ENCODE measurements at regions not wholly inside any gene's neighbourhood (a gene's known extent, or its start where the extent isn't known, plus 50 kb on each side); places are given as distances from the start of the nearest gene placed in this dataset.
"Not testable (repeated sequence)": the region's sequence is repeated elsewhere in the genome, so short reads cannot be mapped to it uniquely, and the experiment has no call there.

DNA sequence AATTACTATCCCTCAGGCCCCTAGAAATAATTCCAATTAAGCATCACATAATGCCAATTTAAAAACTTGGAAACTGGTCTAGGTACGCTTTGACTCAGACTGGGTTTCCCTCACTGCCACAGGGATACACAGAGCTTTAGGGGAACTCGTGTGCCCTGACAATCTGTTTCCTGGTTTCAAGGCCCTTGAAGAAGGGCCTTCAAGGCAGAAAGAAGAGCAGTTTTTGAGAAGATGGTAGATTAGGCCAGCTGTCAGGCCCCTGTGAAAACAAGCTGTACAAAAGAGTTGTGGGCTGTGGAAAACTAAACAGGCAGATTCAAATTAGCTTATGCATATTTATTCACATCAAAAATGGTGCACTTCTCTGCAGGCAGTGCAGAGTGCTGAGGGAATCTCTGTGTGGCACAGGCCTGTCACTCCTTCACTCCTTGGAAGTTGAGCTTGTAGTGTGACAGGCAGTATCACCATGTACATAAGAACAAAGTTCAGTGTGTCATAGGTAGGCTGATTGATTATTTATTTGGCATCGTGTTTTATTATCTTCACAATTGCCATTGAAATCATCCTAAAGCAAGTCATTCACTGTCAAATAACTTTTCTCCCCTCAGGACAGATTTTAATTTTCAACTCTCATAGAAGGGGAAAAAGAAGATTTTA is 614.4 kb upstream of the GYPC start:
- Histone ChIP-seq H3K36me3 (no peaks in the 10 kb centered on the region), H3K4me1 (no peaks in the 10 kb centered on the region), H3K4me3 (no peak overlapping the region), H3K27ac (no peak overlapping the region), H3K9me3 (no peaks in the 10 kb centered on the region), H3K27me3 (no peaks in the 10 kb centered on the region)
- intact Hi-C loops (cut with DNase I) = no loop called here
- no peak for TF ChIP-seq POLR2A (IDR thresholded peaks at IDR 0.05)
- TF ChIP-seq, protein P1, sequence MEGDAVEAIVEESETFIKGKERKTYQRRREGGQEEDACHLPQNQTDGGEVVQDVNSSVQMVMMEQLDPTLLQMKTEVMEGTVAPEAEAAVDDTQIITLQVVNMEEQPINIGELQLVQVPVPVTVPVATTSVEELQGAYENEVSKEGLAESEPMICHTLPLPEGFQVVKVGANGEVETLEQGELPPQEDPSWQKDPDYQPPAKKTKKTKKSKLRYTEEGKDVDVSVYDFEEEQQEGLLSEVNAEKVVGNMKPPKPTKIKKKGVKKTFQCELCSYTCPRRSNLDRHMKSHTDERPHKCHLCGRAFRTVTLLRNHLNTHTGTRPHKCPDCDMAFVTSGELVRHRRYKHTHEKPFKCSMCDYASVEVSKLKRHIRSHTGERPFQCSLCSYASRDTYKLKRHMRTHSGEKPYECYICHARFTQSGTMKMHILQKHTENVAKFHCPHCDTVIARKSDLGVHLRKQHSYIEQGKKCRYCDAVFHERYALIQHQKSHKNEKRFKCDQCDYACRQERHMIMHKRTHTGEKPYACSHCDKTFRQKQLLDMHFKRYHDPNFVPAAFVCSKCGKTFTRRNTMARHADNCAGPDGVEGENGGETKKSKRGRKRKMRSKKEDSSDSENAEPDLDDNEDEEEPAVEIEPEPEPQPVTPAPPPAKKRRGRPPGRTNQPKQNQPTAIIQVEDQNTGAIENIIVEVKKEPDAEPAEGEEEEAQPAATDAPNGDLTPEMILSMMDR (IDR thresholded peaks at IDR 0.05) = no peak
- TF ChIP-seq POLR2AphosphoS5 (IDR thresholded peaks at IDR 0.05; ENCODE audit: insufficient read depth in 1 of 2, low read depth in 1 of 2) = no peak
- DNase-seq (ENCODE audit: extremely low spot score in 2 of 2) = no peak

DNA sequence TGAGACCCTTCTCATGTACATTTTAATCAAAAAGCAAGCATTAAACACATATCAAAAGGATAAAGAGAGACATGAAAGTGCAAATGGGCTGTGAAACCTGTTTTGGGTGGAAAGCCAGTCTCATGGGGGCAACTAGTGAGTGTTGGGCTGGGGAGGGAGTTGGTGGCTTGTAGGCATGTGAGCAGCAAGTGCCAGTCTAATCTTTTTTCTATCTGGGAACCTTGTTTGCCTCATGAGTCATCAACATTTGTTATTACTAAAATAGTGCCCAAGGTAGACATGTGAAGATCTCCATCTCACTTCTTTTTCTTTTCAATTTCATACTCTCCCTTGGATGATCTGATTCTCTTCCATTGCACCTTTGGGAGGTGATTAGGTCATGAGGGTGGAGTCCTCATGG is 613.9 kb upstream of the GYPC start:
- Histone ChIP-seq H3K4me3 (no peak overlapping the region), H3K27ac (no peak overlapping the region), H3K9me3 (no peaks in the 10 kb centered on the region), H3K4me1 (no peaks in the 10 kb centered on the region), H3K27me3 (no peaks in the 10 kb centered on the region), H3K36me3 (no peaks in the 10 kb centered on the region)
- intact Hi-C loops (cut with DNase I) = no loop called here
- TF ChIP-seq, protein P1 (IDR thresholded peaks at IDR 0.05) = no peak
- no peak for TF ChIP-seq POLR2A (IDR thresholded peaks at IDR 0.05)
- no peak for TF ChIP-seq POLR2AphosphoS5 (IDR thresholded peaks at IDR 0.05; ENCODE audit: insufficient read depth in 1 of 2, low read depth in 1 of 2)
- DNase-seq (ENCODE audit: extremely low spot score in 2 of 2) = no peak

DNA sequence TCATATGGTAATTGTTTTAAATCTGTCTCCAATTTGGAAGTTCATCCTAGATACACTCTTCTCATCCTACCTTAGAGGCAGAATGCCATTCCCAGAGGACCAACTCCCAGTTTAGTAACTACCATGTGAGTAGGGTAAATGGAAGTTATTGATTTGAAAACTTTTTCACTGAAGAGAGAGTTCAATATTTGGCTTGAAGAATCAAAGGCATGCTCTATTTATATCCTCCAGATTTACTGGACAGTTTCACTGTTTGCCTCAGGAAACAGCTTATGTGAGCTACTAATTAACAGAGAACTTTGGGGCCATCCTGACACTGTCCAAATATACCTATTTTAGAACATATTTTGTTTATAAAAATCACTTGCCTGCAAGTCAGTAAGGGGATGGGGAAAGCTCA is 607.2 kb upstream of the GYPC start:
- no peaks in the 10 kb centered on the region for H3K9me3 ChIP-seq
- no peak for DNase-seq (ENCODE audit: extremely low spot score in 2 of 2)
- intact Hi-C loops (cut with DNase I) = no loop called here
- H3K4me3 ChIP-seq = no peak overlapping the region
- no peaks in the 10 kb centered on the region for H3K36me3 ChIP-seq
- H3K4me1 ChIP-seq = no peaks in the 10 kb centered on the region
- TF ChIP-seq POLR2A (IDR thresholded peaks at IDR 0.05) = no peak
- TF ChIP-seq, protein P1 (IDR thresholded peaks at IDR 0.05) = no peak
- TF ChIP-seq POLR2AphosphoS5 (IDR thresholded peaks at IDR 0.05; ENCODE audit: insufficient read depth in 1 of 2, low read depth in 1 of 2) = no peak
- no peaks in the 10 kb centered on the region for H3K27me3 ChIP-seq
- no peak overlapping the region for H3K27ac ChIP-seq

DNA sequence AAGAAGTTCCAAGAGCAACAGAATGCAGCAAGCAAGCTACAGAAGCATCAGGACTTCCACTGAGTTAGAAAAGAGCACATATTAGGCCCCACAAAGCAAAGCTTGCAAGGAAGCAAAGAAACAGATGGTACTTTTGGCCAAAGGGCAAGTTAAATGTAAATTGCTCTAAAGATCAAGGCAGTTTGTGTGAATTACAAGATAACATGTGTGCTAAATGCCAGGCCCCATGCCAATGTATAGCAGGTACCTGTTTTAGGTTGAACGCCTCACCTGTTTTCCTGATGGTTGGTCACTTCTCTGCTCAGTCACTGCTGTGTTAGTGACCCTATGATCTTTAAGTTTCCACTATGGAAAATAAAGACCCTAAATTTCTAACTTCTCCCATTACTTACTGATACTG is 606.5 kb upstream of the GYPC start:
- no peak for DNase-seq (ENCODE audit: extremely low spot score in 2 of 2)
- Histone ChIP-seq H3K27ac (no peak overlapping the region), H3K4me3 (no peak overlapping the region), H3K36me3 (no peaks in the 10 kb centered on the region), H3K9me3 (no peaks in the 10 kb centered on the region), H3K27me3 (no peaks in the 10 kb centered on the region), H3K4me1 (no peaks in the 10 kb centered on the region)
- intact Hi-C loops (cut with DNase I) = no loop called here
- TF ChIP-seq, protein P1 (IDR thresholded peaks at IDR 0.05) = no peak
- no peak for TF ChIP-seq POLR2A (IDR thresholded peaks at IDR 0.05)
- TF ChIP-seq POLR2AphosphoS5 (IDR thresholded peaks at IDR 0.05; ENCODE audit: insufficient read depth in 1 of 2, low read depth in 1 of 2) = no peak

DNA sequence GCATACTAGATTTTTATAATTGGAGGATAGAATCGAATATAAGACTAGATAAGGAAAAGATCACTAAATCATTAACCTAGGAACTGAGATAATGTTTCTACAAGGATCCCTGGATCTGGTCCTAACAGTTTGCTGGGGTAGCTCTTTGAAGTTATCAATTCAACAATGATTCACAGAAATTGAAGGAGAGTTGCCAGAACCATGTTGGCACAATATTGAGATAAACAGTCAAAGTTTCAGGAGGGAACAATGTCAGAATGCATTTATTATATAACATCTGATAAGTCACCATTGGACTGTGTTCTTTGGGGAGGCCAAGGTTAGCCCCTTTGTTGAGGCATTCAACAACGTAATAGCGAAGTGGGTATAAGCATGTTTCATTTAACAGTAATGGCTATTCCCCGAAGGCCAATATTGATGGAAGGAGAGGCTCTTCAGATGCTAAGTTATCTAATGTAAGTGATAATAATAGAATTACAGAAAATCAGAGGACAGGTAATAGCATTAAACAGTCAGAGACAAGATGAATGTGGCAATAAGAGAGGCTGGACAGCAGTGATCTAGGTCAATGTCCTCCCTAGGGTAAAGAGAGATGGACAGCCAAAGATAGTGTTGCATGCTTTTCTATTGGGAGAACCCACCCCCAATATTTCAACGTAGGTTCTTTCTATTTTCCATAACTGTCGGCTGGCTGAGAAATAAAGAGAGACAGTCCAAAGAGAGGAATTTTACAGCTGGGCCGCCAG is 604.8 kb upstream of the GYPC start:
- Histone ChIP-seq H3K4me1 (no peaks in the 10 kb centered on the region), H3K27me3 (no peaks in the 10 kb centered on the region), H3K36me3 (no peaks in the 10 kb centered on the region), H3K4me3 (no peak overlapping the region), H3K9me3 (no peaks in the 10 kb centered on the region), H3K27ac (no peak overlapping the region)
- no peak for DNase-seq (ENCODE audit: extremely low spot score in 2 of 2)
- intact Hi-C loops (cut with DNase I) = no loop called here
- TF ChIP-seq POLR2AphosphoS5 (IDR thresholded peaks at IDR 0.05; ENCODE audit: insufficient read depth in 1 of 2, low read depth in 1 of 2) (no peak), POLR2A (IDR thresholded peaks at IDR 0.05) (no peak)
- TF ChIP-seq, protein P1 (IDR thresholded peaks at IDR 0.05) = no peak

DNA sequence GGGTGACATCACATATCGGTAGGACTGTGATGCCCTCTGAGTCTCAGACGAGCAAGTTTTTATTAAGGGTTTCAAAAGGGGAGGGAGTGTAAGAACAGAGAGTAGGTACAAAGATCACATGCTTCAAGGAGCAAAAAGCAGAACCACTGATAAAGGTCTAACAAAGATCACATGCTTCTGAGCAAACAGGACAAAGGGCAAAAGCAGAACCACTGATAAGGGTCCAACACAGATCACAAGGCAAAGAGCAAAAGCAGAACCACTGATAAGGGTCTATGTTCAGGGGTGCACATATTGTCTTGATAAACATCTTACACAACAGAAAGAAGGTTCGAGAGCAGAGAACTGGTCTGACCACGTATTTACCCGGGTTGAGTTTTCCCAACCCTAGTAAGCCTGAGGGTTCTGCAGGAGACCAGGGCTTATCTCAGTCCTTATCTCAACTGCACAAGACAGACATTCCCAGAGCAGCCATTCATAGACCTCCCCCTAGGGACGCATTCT is 604.2 kb upstream of the GYPC start:
- H3K4me3 ChIP-seq; intact Hi-C loops (cut with DNase I); H3K9me3 ChIP-seq; H3K4me1 ChIP-seq; DNase-seq (ENCODE audit: extremely low spot score in 2 of 2); H3K27me3 ChIP-seq; H3K36me3 ChIP-seq; H3K27ac ChIP-seq: not testable (repeated sequence)
